ES-I3 (cell line): ENCODE measurements at regions not wholly inside any gene's neighbourhood (a gene's known extent, or its start where the extent isn't known, plus 50 kb on each side); places are given as distances from the start of the nearest gene placed in this dataset.

Experiments used
- H3K36me3 ChIP-seq: 2 replicates; pipeline ENCODE4 v1.6.1; 2013; ENCODE audit warnings: mild to moderate bottlenecking, low read length, control low read depth, moderate library complexity; ENCODE audit not compliant: insufficient read depth
- H3K4me1 ChIP-seq: 2 replicates; pipeline ENCODE4 v1.6.1; 2013; ENCODE audit warnings: mild to moderate bottlenecking, control low read depth, low read length; ENCODE audit not compliant: insufficient read depth
- H3K9ac ChIP-seq: 2 replicates; pipeline ENCODE4 v1.6.1; 2013; ENCODE audit warnings: low read depth, mild to moderate bottlenecking, low read length, moderate library complexity
- H3K9me3 ChIP-seq: 2 replicates; pipeline ENCODE4 v1.6.1; 2013; ENCODE audit warnings: mild to moderate bottlenecking, low read length, moderate library complexity; ENCODE audit not compliant: control insufficient read depth, insufficient read depth

DNA sequence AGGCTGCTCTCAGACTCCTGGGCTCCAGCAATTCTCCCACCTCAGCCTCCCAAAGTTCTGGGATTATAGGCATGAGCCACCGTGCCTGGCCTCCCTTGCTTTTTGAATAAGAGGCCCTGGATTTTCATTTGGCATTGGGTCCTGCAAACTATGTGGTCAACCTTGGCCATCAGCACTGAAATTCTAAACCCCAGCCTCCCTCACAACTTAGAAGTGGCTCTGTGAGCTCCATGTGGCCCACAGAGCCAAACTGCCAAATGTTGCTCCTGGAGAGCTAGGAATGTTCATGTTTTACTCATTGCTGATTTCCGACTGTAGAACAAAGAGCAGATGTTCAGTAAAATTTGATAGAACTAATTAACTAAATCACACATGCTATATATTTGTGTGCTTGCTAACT, 210.6 kb upstream of the AGAP1 start:
- Histone ChIP-seq H3K9ac (no peak overlapping the region), H3K9me3 (no peaks in the 10 kb centered on the region; the same call in 1 of the 2 replicates), H3K36me3 (no peaks in the 10 kb centered on the region), H3K4me1 (no peaks in the 10 kb centered on the region)

GRCh38 chr2:235286622-235287374, 207.0 kb upstream of the AGAP1 start:
- Histone ChIP-seq H3K36me3 (no peaks in the 10 kb centered on the region), H3K9me3 (no peaks in the 10 kb centered on the region; the same call in 1 of the 2 replicates), H3K4me1 (no peaks in the 10 kb centered on the region), H3K9ac (no peak overlapping the region)

DNA sequence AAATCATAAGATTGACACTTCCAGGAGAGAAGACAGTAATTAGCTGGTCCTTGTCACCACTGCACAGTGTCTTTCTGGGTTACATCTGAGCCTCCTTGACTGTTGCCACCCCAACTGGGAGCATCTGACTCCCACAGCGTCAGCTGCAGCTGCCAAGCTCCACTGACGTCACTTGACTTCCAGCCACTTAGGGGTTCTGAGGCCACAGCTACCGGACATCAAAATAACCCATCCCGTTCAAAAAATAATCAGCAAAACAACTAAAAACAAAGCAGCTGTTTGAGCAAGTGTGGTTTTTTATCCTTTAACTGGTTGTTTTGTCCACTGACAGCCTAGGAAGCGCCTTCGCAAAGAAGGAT, 206.5 kb upstream of the AGAP1 start:
- Histone ChIP-seq H3K36me3 (no peaks in the 10 kb centered on the region), H3K9me3 (no peaks in the 10 kb centered on the region), H3K4me1 (no peaks in the 10 kb centered on the region), H3K9ac (no peak overlapping the region)

GRCh38 chr2:235291461-235291860, 202.4 kb upstream of the AGAP1 start:
- Histone ChIP-seq H3K9ac (no peak overlapping the region), H3K4me1 (no peaks in the 10 kb centered on the region), H3K9me3 (no peaks in the 10 kb centered on the region), H3K36me3 (no peaks in the 10 kb centered on the region)

DNA sequence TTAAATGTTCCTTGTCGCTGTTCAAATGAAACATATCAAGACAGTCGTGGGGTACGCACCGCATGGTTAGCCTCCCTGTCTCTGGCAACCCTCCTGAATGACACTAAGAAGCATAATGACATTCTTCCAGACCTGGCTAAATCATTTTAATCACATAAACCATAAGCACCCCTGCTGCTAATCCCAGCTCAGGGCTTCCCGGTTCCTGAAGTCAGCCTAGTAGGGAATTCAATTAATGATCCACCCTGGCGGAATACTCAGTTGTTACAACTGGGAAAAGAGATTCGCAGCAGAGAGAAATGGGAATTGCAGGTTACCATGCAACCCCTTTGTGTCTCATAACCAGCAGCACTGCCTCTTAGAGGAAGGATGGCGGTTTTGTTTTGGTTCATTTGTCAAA, 200.8 kb upstream of the AGAP1 start:
- Histone ChIP-seq H3K9me3 (peaks cover 6% of the 10 kb centered on the region; the same call in 1 of the 2 replicates), H3K9ac (no peak overlapping the region), H3K36me3 (no peaks in the 10 kb centered on the region), H3K4me1 (no peaks in the 10 kb centered on the region)

- no peaks in the 10 kb centered on the region for H3K36me3 ChIP-seq
Observed at GRCh38 chr2:235295831-235296230, 198.0 kb upstream of the AGAP1 start.

DNA sequence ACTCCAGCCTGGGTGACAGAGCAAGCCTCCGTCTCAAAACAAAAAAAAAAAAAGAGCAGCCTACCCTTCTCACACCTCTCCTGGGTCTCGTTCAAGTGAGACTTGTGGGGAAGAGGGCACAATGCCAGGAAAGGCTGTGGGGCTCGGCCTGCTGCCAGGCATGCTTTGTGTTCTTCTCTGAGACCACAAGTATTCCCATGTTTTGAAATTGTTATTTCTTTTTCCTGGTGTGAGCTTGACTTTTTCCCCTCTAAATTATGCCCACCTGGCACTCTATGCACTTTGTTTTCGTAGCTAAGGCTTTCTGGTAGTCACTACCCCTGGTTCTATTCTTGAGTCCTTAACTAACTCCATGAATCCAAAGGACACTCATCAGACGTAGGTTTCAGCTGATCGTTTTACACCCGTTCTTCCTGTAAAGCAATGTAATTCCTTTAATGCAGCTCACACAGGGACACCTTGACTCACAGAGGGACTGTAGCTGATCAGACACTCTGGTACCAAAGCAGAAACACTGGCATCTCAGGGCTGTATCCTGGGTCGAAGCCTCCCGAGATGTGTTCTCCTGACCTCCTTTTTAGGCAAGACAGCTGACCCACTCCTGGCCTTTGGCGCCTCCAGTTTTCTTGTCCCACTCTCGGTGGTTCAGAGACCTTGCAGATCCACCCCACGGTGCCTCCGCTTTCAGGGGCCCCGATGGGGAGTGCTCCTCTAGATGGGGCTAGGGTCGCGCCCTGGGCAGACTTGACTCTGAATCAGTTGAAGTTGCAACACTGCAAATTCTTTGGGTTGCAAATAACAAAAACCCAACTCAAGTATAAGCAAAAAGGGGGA, 193.3 kb upstream of the AGAP1 start:
- no peaks in the 10 kb centered on the region for H3K36me3 ChIP-seq
- peaks cover 6% of the 10 kb centered on the region; the same call in 1 of the 2 replicates for H3K9me3 ChIP-seq
- no peak overlapping the region for H3K9ac ChIP-seq
- no peaks in the 10 kb centered on the region for H3K4me1 ChIP-seq

More at GRCh38 chr2:235295831-235296230, 198.0 kb upstream of the AGAP1 start:
- Histone ChIP-seq H3K9ac (no peak overlapping the region), H3K4me1 (no peaks in the 10 kb centered on the region), H3K9me3 (peaks cover 6% of the 10 kb centered on the region; the same call in 1 of the 2 replicates)

- H3K36me3 ChIP-seq, result no peaks in the 10 kb centered on the region
- no peaks in the 10 kb centered on the region for H3K4me1 ChIP-seq
- H3K9ac ChIP-seq, result no peak overlapping the region
- H3K9me3 ChIP-seq, result peaks cover 6% of the 10 kb centered on the region; the same call in 1 of the 2 replicates
Observed at GRCh38 chr2:235301202-235302076, 192.4 kb upstream of the AGAP1 start.

GRCh38 chr2:235302263-235302662, 191.6 kb upstream of the AGAP1 start:
- no peak overlapping the region for H3K9ac ChIP-seq
- H3K4me1 ChIP-seq, result no peaks in the 10 kb centered on the region
- no peaks in the 10 kb centered on the region for H3K36me3 ChIP-seq
- H3K9me3 ChIP-seq, result peaks cover 4% of the 10 kb centered on the region; the same call in 1 of the 2 replicates

GRCh38 chr2:235303499-235304291, 190.1 kb upstream of the AGAP1 start:
- Histone ChIP-seq H3K4me1 (no peaks in the 10 kb centered on the region), H3K9ac (no peak overlapping the region), H3K36me3 (no peaks in the 10 kb centered on the region), H3K9me3 (no peaks in the 10 kb centered on the region)

DNA sequence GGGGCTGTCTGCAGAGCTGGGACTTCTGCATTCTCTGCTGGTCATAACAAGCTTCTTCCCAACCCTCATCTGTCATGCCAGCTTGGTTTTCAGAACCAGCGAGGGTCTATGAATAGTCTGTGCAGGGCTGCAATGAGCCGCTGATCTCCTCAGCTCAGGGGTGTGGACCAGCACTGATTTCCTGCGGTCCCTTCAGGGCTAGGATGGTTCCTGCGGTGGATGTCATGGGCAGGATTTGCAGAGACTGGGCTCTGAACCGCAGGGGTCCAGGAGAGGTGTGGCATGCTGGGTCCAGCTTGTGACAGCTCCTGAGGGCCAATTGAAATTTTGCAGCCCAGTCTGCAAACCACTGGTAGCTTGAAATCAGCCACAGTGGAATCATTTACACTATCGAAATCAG, 188.2 kb upstream of the AGAP1 start:
- H3K9ac ChIP-seq, result no peak overlapping the region
- H3K9me3 ChIP-seq, result no peaks in the 10 kb centered on the region
- H3K4me1 ChIP-seq, result no peaks in the 10 kb centered on the region
- no peaks in the 10 kb centered on the region for H3K36me3 ChIP-seq

DNA sequence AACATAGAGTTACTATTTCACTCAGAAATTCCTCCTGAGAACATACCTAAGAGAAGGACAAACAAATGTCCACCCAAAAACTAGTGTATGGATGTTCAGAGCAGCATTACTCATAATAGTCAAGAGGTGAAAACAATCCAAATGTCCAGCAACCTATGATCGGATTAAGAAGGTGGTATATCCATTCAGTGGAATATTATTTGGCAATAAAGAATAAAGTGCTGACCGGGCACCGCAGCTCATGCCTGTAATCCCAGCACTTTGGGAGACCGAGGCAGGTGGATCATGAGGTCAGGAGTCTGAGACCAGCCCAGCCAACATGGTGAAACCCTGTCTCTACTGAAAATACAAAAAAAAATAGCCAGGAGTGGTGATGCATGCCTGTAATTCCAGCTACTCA, 182.8 kb upstream of the AGAP1 start:
- H3K4me1 ChIP-seq, result no peaks in the 10 kb centered on the region
- H3K36me3 ChIP-seq, result no peaks in the 10 kb centered on the region
- no peaks in the 10 kb centered on the region for H3K9me3 ChIP-seq
- no peak overlapping the region for H3K9ac ChIP-seq

DNA sequence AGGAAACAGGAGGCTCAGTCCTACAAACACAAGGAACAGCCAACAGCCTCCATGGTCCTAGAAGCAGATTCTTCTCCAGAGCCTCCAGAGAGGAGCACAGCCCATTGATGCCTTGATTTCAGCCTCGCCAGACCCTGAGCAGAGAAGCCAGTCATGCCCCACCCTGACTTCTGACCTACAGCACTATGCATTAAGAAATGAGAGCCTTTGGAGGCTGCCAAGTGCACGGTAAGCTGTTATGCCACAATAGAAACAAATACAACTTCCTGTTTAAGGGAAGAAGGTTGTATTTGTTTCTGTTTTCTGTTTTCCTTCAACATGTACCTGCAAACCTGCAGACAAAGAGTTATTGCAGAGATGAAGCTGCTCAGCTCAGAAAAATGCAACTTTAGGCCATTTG, 181.3 kb upstream of the AGAP1 start:
- Histone ChIP-seq H3K9me3 (no peaks in the 10 kb centered on the region), H3K4me1 (no peaks in the 10 kb centered on the region), H3K36me3 (no peaks in the 10 kb centered on the region), H3K9ac (no peak overlapping the region)
